GM12875 (cell line): ENCODE measurements at regions not wholly inside any gene's neighbourhood (a gene's known extent, or its start where the extent isn't known, plus 50 kb on each side); places are given as distances from the start of the nearest gene placed in this dataset.

ENCODE experiments used
- H3K4me3 ChIP-seq: one replicate; pipeline ENCODE4 v1.5.1; 2011; ENCODE audit warnings: low read depth, low read length, control low read depth
- TF ChIP-seq, protein P1 (sequence below): IDR thresholded peaks from 2 replicates; pipeline ENCODE4 v1.5.1; 2011; ENCODE audit warnings: low read depth, mild to moderate bottlenecking, control low read depth, inconsistent platforms, low read length, moderate library complexity, borderline replicate concordance; ENCODE audit not compliant: insufficient read depth

DNA sequence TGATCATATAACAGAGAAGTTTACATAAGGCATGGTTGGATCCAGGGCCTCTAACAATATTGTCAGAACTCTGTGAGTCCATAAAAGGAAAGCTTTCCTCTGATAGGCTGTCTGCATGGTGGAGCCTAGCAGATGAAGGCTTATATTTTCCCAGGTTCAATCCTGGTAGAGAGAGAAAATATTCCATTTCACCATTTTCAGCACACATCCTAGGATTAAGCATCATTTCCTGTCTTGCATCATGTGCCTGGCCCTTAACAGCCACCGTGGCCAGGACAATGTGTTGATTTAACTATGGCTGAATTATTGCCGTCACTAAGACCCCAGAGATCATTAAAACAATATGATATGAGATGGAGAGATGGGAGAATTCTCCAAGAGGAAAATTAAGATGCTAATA is 90.9 kb upstream of the GRIA1 start:
- TF ChIP-seq, protein P1, sequence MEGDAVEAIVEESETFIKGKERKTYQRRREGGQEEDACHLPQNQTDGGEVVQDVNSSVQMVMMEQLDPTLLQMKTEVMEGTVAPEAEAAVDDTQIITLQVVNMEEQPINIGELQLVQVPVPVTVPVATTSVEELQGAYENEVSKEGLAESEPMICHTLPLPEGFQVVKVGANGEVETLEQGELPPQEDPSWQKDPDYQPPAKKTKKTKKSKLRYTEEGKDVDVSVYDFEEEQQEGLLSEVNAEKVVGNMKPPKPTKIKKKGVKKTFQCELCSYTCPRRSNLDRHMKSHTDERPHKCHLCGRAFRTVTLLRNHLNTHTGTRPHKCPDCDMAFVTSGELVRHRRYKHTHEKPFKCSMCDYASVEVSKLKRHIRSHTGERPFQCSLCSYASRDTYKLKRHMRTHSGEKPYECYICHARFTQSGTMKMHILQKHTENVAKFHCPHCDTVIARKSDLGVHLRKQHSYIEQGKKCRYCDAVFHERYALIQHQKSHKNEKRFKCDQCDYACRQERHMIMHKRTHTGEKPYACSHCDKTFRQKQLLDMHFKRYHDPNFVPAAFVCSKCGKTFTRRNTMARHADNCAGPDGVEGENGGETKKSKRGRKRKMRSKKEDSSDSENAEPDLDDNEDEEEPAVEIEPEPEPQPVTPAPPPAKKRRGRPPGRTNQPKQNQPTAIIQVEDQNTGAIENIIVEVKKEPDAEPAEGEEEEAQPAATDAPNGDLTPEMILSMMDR = no peak
- no peak overlapping the region for H3K4me3 ChIP-seq

DNA sequence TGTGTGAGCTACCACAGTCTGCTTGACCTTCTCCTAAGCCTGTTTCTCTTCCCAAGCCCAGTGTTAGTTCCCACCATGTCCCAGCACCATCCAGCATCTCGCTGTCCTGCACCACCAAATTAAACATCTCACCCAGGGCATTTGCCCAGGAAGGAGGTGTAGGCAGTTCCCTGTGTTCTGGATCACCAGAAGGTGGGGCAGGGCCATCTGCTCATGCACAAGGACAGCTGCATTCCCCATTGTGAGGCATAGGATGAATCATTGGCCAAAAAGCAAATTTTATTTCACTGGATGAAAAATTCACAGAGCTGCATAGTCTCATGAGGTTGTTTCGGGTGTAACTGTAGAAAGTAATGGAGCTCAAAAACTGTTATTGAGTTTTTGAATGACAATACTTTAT is 89.5 kb upstream of the GRIA1 start:
- H3K4me3 ChIP-seq = no peak overlapping the region
- TF ChIP-seq, protein P1 = no peak

DNA sequence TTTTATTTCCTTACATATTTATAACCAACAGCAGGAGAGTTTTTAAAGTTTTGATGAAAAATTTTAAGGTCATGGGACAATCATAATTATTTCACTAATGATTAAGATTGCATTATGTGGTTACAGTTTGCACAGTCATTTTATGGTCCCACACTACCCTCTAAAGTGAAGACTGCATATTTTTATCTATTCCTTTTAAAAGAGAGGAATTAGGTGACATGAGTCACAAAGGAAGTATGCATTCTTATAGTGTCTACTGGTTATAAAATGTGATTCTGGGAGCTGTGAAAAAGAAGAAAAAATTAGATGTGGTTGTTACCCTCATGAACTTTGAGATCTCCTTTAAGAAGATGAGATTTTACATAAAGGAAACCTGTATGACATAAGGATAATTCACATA is 87.9 kb upstream of the GRIA1 start:
- H3K4me3 ChIP-seq = no peak overlapping the region
- TF ChIP-seq, protein P1 = no peak

DNA sequence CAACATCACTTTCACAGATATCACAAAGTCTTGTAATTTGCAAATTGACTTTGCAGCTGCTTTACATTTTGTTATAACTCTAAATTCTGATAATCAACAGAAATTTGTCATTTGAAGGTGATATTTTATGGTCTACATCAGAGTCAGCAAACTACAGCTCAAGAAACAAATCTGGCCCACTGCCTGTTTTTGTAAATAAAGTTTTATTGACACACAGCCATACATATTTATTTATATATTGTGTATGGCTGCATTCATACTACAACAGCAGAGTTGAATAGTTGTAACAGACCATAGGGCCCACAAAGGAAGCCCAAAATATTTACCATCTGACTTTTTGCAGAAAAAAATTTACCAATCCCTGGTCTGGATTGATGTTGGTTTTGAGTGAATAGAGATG is 87.0 kb upstream of the GRIA1 start:
- no peak overlapping the region for H3K4me3 ChIP-seq
- TF ChIP-seq, protein P1 = no peak

DNA sequence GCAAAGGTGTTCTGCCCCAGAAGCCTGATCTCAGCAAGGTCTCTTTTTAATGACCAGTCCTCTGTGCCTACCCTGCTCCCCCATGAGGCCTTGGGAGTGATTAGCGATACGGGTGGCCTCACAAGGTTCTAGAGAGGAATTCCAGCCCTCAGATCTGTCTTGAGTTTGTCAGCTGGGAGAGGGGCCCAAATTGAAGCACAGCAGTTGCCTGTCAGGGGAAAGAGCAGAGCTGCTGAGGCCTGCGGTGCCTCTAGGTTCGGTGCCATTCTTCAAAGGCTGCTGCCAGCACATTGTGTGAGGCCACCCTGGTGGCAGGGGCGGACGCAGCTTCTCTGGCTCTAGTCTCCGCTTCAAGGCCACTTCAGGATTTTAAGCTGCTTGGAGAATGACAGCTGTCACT is 85.7 kb upstream of the GRIA1 start:
- H3K4me3 ChIP-seq = no peak overlapping the region
- TF ChIP-seq, protein P1 = no peak

DNA sequence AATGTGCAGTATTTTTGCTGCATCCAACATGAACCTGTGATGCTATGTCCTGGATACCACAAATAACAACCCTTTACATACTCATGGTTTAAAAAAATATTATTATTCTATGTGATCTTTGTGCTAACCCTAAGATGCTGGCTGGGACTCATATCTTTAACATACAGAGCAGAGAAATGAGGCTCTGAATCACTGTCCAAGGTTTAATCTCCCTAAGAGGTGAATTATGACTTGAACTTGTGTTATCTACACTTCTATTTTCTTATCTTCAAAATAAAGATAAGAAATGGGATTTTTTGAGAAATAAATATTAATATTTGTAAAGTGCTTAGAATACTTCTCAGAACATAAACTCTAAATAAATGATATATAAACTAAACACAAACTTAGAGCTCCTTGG is 68.8 kb upstream of the GRIA1 start:
- no peak overlapping the region for H3K4me3 ChIP-seq
- TF ChIP-seq, protein P1 = no peak

DNA sequence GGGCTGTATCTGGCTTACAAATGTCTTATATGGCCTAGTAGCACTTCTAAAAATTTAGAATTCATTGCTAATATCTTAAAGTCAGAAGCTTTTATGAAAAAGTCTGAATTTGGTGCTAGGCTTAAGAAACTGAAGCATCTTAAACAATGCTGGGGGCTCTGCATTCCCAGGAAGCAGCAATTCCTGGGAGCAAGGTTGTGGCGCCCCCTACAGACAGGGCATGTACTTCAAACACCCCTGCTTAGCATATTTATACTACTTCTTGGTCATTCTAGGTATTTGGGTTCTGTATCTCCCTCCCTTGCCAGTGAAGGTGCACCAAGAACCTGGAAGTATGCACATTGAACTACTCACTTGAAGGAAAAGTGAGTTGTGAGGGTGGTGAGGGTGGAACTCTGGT is 64.6 kb upstream of the GRIA1 start:
- TF ChIP-seq, protein P1 = peak; percentile 45; the same call in 1 of the 2 replicates

More for the DNA sequence above, 64.6 kb upstream of the GRIA1 start:
- no peak overlapping the region for H3K4me3 ChIP-seq
